GM18519 (cell line): ENCODE measurements at regions not wholly inside any gene's neighbourhood (a gene's known extent, or its start where the extent isn't known, plus 50 kb on each side); places are given as distances from the start of the nearest gene placed in this dataset.

Experiments
- ATAC-seq: cut with Tn5 transposase; IDR thresholded peaks from one replicate; pipeline ENCODE4 v1.9.1; 2021; ENCODE audit warnings: mild to moderate bottlenecking, moderate library complexity; ENCODE audit not compliant: unreplicated experiment, low FRiP score

GRCh38 chr4:82043081-82043808 lies 330.5 kb downstream of the HNRNPD start:
- ATAC-seq: no peak

- no peak for ATAC-seq
These were observed 331.7 kb downstream of the HNRNPD start for GRCh38 chr4:82042042-82042441.

GRCh38 chr4:82038936-82039335 lies 334.9 kb downstream of the HNRNPD start:
- no peak for ATAC-seq

- ATAC-seq: no peak
These were observed 337.6 kb downstream of the HNRNPD start for GRCh38 chr4:82036181-82036580.

- ATAC-seq: no peak
These were observed 338.9 kb downstream of the HNRNPD start for GRCh38 chr4:82034878-82035277.

GRCh38 chr4:82033862-82034261 lies 339.9 kb downstream of the HNRNPD start:
- no peak for ATAC-seq

GRCh38 chr4:82031376-82031927 lies 342.3 kb downstream of the HNRNPD start:
- ATAC-seq: no peak

- no peak for ATAC-seq
These were observed 356.1 kb downstream of the HNRNPD start for GRCh38 chr4:82017680-82018079.

GRCh38 chr4:82005158-82005557 lies 368.6 kb downstream of the HNRNPD start:
- no peak for ATAC-seq

- no peak for ATAC-seq
These were observed 376.5 kb downstream of the HNRNPD start for GRCh38 chr4:81997313-81997712.

- ATAC-seq: no peak
These were observed 382.9 kb downstream of the HNRNPD start for GRCh38 chr4:81990898-81991297.

GRCh38 chr4:81990211-81990610 lies 383.6 kb downstream of the HNRNPD start:
- no peak for ATAC-seq

GRCh38 chr4:81989202-81989601 lies 384.6 kb downstream of the HNRNPD start:
- no peak for ATAC-seq

GRCh38 chr4:81988178-81988577 lies 385.6 kb downstream of the HNRNPD start:
- no peak for ATAC-seq

GRCh38 chr4:81984746-81985145 lies 389.0 kb downstream of the HNRNPD start:
- ATAC-seq: no peak

- ATAC-seq: no peak
These were observed 390.8 kb downstream of the HNRNPD start for GRCh38 chr4:81982846-81983540.

GRCh38 chr4:81981218-81981617 lies 392.6 kb downstream of the HNRNPD start:
- ATAC-seq: no peak

GRCh38 chr4:81974523-81974922 lies 399.3 kb downstream of the HNRNPD start:
- no peak for ATAC-seq

- ATAC-seq: no peak
These were observed 402.0 kb downstream of the HNRNPD start for GRCh38 chr4:81971637-81972381.

GRCh38 chr4:81971061-81971460 lies 402.7 kb downstream of the HNRNPD start:
- ATAC-seq: no peak

GRCh38 chr4:81970454-81970853 lies 403.3 kb downstream of the HNRNPD start:
- ATAC-seq: no peak
